ENCODE measurements at regions not wholly inside any gene's neighbourhood (a gene's known extent, or its start where the extent isn't known, plus 50 kb on each side); places are given as distances from the start of the nearest gene placed in this dataset.
"Not testable (repeated sequence)": the region's sequence is repeated elsewhere in the genome, so short reads cannot be mapped to it uniquely, and the experiment has no call there.

- no peak for DNase-seq (ENCODE audit: low read depth, low spot score)
Observed at GRCh38 chr7:53087274-53087673, 51.8 kb downstream of the POM121L12 start.

- no peak for DNase-seq (ENCODE audit: low read depth, low spot score)
Observed at GRCh38 chr7:53094191-53094590, 58.8 kb downstream of the POM121L12 start.

GRCh38 chr7:53094827-53095226 lies 59.4 kb downstream of the POM121L12 start:
- DNase-seq (ENCODE audit: low read depth, low spot score) = no peak

- DNase-seq (ENCODE audit: low read depth, low spot score) = no peak
Observed at GRCh38 chr7:53095731-53096501, 60.5 kb downstream of the POM121L12 start.

GRCh38 chr7:53100091-53100490 lies 64.7 kb downstream of the POM121L12 start:
- no peak for DNase-seq (ENCODE audit: low read depth, low spot score)

GRCh38 chr7:53101026-53101425 lies 65.6 kb downstream of the POM121L12 start:
- DNase-seq (ENCODE audit: low read depth, low spot score) = no peak

GRCh38 chr7:53110425-53110824 lies 75.0 kb downstream of the POM121L12 start:
- DNase-seq (ENCODE audit: low read depth, low spot score) = no peak

DNA sequence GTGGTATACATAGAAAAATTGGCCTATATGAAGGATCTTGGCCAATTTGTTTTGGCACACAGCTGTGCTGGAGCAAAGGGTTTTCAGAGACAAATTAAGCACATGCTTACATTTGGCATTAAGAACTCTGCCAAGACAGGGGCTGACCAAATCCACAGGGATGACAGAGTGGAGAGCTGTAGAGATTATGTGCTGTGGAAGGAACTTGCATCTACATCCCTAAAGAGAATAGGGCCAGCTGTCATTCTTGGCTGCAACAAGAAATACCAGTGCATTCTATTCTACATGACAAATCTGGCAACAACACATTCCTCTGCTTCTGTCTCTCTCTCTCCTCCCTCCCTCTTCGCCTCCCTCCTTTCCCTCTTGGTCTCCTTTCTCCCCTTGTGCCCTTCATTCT lies 75.6 kb downstream of the POM121L12 start:
- DNase-seq (ENCODE audit: low read depth, low spot score) = no peak

GRCh38 chr7:53113424-53113823 lies 78.0 kb downstream of the POM121L12 start:
- DNase-seq (ENCODE audit: low read depth, low spot score) = no peak

GRCh38 chr7:53119514-53119941 lies 84.1 kb downstream of the POM121L12 start:
- DNase-seq (ENCODE audit: low read depth, low spot score) = no peak

GRCh38 chr7:53121374-53121773 lies 85.9 kb downstream of the POM121L12 start:
- DNase-seq (ENCODE audit: low read depth, low spot score) = no peak

DNA sequence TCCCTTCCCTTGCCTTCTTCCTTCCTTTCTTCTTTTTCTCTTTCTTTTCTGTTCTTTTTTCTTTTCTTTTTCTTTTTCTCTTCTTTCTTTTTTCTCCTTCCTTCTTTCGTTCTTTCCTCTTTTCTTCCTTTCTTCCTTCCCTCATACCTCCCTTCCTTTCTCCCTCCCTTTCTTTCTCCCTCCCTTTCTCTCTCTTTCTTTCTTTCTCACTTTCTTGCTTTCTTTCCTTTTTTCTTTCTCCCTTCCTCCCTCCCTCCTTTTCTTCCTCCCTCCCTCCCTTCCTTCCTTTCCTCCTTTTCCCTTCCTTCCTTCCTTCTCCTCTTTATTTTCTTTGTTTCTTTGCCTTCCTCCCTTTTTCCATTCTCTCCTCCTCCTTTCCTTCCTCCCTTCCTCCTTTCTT lies 96.3 kb downstream of the POM121L12 start:
- no peak for DNase-seq (ENCODE audit: low read depth, low spot score)

GRCh38 chr7:53151496-53151895 lies 116.1 kb downstream of the POM121L12 start:
- DNase-seq (ENCODE audit: low read depth, low spot score) = no peak

DNA sequence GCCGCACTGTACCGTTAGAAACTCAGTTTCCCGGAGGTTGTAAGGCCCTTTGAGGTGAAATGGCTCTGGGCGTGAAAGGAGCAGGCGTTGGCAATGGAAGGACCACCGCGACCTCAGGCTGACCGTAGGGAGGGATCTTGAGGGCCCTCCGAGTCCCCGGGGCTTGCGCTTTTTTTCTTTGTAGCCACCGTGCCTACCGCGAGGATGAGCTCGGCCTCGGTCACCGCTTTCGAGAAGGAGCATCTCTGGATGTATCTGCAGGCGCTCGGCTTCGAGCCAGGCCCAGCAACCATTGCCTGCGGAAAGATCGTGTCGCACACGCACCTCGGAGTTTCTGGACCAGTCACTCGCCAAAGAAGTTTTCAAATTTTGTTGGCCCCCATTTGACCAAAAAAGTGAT lies 151.8 kb downstream of the POM121L12 start:
- not testable (repeated sequence) for DNase-seq (ENCODE audit: low read depth, low spot score)

DNA sequence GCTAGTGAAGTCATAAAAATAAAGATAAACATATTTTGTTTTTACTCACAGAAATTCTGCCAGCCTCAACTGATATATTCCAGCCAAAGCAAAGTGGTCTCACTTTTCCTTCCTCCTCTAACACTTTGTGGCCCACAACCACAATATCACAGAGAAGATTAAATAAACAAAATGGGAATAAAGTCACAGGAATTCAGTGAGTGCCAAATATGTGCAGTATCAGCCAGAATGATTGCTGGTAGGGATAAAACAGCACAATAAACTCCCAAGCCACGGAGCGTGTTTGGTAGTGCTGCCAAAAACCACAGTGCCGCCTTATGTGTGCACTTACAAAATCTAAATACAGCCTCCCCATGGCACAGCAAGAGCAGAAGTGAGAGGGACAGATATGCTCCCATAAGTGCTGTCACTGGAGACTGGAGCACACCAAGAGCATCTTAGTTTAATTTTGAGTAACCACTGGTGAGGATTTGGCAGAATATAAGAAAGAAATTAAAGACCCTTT lies 155.8 kb downstream of the POM121L12 start:
- DNase-seq (ENCODE audit: low read depth, low spot score) = no peak

DNA sequence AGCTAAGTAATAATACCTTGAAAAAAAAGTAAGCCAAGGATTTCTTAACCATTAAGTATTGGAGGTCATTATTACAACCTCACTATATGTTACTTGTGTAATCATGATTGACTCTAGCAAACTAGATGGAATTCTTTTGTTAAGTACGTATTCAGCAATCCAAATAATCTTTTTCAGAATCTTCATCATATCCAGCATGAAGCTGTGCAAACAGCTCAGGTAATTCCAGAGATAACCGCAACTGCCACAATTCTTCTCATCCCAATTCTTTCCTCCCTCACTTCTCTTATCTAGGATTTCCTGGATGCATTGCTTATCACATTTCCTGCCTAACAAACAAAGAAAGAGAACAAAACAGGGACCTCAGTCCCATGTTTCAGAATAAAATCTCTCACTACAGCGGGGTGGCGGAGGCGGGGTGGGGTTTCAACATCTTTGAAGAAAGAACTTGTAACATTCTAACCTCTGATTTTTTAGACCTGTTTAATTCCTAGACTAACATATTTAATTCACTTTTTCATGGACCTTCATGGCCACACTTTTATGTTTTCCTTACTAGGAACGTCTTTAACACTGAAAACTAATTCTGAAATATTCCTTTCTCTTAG lies 156.5 kb downstream of the POM121L12 start:
- DNase-seq (ENCODE audit: low read depth, low spot score) = no peak

DNA sequence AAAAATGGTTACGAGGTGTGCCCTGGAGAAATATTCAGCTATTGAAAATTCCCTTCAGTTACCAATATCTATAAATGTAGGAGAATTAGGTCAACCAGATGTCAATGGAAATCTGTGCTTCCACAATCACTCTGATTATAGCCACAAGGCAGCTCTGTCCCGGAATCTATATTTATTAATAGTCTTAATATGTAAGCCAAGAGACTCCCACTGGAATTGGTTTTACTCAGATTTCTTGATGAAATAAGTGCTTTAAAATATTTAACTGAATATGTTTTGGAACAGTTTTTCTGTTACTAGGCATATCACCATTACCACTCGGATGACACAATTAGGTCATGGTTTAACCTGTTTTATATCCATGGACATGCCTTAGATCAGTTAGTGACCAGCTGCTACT lies 169.6 kb downstream of the POM121L12 start:
- no peak for DNase-seq (ENCODE audit: low read depth, low spot score)

DNA sequence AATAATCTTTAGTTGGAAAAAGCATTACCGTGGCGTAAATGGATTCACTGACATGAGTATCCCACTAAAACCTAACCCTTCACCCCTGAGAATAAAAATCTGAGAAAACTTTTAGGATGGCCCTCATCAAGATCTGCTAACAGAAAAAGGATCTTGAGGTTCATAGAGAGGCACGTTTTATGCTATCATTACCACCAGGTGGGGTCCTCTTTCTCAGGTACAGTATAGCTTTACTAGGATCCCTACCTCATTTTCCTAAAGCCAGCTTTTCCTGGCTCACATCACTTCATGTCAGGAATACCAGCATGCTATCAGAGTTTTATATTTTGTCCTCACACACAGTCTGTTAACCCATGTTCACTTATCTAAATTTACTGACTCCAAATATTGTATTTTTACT lies 173.7 kb downstream of the POM121L12 start:
- no peak for DNase-seq (ENCODE audit: low read depth, low spot score)

DNA sequence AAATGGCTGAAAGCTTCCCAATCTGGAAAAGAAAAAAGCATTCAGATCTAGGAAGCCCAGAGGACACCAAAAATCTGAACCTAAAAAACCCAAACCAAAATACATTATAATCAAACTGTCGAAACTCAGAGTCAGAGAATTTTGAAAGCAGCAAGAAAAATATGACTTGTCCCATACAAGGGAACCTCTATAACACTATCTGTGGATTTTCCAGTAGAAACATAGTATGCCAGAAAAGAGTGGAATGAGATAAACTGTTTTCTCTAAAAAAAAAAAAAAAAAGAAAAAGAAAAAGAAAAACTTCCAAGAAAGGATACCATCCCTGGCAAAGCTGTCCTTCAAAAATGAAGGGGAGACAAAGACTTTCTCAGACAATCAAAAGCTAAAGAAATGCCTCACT lies 179.0 kb downstream of the POM121L12 start:
- DNase-seq (ENCODE audit: low read depth, low spot score) = no peak

- no peak for DNase-seq (ENCODE audit: low read depth, low spot score)
Observed at GRCh38 chr7:53218730-53219504, 183.5 kb downstream of the POM121L12 start.

DNA sequence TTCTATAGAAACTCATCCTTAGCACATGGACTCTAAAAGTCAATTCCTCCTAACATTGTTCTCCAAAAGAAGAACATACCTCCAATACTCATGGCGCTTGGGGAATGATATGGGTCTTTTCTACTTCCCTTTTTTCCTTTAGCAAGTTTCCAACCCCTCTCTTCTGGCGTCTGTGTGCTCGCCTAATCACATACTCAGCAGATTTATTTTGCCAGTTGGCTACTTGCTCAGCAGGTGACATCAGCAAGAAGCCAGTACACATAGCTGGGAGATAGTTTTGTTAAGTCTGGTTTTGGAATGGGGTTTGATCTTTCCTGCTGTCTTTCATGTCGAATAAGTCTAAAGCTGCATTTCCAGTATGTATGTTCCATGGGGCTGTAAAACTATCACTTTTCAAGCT lies 193.8 kb downstream of the POM121L12 start:
- no peak for DNase-seq (ENCODE audit: low read depth, low spot score)

DNA sequence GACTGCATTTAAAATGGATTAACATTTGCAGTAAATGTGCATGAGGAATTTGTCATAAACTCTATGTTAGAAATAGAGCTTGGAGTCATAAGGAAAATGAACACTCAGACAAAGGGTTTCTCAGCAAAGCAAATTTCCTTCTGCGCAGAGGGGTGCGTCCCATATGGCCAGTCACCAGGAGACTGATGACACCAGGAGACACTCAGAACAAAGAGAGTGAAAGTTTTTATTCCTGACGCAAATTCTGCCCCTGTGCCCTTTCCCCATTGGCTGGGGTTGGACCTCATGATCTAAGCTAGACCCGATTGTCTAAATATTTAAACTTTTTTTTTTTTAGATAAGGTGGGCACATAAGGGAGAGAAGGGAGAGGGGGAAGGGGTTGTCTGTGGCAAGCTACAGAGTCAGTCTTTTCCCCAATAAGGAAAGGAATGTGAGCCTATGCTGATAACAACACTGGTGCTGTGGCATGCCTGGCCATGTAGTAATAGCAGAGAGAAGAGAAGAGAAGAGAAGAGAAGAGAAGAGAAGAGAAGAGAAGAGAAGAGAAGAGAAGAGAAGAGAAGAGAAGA lies 202.0 kb downstream of the POM121L12 start:
- DNase-seq (ENCODE audit: low read depth, low spot score) = no peak
